CD4-positive, alpha-beta T cell treated with Interleukin-12 subunit alpha and Interleukin-12 subunit beta, for 1 hour (primary cell): ENCODE measurements at regions not wholly inside any gene's neighbourhood (a gene's known extent, or its start where the extent isn't known, plus 50 kb on each side); places are given as distances from the start of the nearest gene placed in this dataset.
A peak's percentile ranks its signal among the peaks of the same experiment; 100 is the strongest.
"Not testable (repeated sequence)": the region's sequence is repeated elsewhere in the genome, so short reads cannot be mapped to it uniquely, and the experiment has no call there.

Experiments
- DNase-seq: peaks from one replicate; pipeline ENCODE4 v3.0.0-alpha.2; 2020

DNA sequence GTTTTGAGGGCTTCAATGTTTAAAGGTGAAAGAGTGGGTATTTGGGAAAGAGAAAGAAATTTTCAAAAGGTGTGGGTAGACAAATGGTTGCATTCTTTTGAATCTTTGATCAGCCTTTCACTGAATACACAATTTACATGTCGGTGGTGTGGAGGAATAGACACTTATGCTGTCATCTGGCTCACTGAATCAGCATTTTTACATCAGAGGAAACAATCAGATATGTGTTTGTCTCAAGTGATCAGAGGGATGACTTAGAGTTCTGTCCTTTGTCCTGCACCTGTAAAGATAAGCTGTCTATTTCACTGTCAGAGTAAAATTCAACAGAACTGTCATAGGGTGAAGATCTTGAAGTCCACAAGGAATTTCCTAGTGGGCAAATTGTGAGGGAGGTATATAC lies 170.9 kb upstream of the USP25 start:
- DNase-seq = no peak

DNA sequence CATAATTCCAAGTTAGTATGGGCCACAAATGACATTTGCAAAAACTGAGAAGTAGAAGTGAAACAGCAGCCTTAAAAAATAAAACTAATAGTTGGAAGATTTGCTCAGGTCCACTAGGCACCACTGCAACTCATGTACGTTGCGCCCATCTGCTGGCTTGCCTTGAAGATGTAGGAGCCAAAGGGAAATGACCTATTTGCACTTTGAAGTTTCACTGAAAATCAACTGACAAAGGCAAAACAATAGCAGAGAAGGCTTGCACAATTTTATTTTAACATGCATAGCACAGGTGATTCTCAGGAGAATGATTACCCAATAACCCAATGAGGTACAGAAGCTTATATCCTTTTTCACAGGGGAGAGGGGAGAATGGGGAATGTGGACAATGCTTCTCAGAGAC lies 170.1 kb upstream of the USP25 start:
- DNase-seq = no peak

DNA sequence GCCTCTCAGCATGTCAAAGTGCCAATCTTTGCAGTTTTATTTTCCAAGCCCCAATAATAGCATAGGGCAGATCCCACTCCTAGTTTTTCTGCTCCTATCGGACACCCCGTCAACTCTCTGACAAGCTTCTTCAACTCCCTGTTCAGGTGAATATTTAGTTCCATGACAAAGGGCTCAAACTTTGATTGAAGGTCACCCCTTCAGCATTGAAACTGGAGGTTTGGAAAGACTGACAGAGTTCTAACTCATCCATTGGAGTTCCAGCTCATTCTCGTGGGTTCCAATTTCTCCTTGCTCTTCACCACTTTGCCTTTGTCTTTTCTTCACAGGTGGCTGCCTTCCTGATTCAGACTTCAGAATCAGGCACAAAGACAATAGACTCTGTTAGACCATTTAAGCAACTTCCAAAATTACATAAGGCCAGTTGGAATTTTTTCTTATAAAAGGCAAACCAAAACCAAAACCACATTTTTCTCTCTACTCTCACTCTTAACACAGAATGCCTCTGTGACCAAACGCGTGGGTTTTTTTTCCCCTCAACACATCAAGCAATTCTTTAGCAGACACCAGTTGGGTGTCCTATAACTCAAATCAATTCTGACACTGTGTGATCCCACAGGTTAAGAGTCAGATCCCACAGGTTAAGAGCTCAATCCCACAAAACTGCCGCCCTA lies 169.3 kb upstream of the USP25 start:
- DNase-seq = no peak

DNA sequence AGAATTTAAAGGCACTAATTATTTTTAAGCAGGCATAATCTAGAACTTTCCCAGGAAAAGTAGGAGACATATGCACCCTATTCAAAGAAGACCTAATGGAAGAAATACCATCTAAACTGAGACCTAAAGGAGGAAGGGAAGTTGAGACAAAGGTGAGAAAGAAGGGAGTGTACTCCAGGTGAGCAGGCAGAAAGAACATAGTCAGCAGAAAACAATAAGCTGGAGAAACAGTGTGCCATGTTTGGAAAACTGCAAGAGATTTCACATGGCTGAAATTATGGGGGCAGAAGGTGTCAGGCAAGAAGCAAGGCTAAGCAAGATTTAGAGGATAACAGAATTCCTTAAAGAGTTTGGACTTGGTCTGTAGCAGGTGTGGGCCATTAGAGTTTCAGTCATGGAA lies 167.0 kb upstream of the USP25 start:
- DNase-seq = no peak

DNA sequence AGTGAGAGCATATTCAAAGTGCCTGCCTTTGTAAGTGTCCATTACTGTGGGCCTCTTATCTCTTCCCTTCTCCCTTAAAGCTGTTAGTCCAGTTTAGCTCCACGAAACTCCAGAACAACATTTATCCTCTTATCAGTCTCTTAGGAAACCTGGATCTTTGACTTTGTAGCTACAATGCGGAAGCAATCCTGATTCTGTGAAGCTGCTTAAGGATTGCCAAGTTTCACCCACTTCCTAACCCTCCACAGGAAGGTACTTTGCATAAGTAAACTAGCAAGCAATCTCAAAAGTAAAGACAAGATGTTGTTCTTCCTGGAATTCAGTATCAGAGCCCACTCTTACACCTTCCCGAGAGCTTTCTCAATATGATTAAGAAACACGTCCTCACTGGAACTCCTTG lies 164.9 kb upstream of the USP25 start:
- no peak for DNase-seq

DNA sequence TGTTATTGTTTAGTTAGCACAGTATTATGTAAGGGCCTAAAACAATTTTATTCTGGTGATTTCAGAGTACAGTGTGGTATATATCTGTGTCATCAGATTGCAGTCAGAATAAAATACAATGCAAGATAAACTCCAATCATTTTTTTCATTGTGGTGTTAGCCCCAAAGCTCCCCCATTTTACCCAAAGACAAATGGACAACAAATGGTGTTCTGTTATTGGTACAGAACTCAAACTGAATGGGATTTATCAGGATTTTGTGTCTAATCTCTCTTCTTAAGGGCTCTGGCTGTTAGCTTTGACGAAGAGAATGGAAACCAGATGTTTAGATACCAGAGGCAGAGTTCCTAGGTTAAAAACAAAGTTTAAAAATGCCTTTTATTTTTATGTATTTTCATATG lies 163.1 kb upstream of the USP25 start:
- DNase-seq = no peak

DNA sequence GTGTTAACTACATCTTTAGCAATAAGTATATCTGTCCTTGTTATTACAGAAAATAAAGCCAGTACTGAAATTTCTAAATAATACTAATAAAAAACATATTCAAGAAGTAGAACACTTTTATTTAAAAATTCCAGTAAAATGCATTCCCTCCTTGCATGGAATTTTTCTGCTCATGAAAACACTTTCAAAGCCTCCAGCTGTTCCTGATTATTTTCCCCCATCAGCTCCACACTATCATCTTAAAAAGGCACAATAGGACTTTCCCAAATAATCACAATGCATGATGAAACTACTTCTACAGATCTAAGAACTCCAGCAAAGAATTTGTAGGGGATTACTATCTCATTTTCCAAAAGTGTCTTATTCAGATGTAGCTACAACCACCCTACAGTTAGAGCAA lies 162.6 kb upstream of the USP25 start:
- no peak for DNase-seq

DNA sequence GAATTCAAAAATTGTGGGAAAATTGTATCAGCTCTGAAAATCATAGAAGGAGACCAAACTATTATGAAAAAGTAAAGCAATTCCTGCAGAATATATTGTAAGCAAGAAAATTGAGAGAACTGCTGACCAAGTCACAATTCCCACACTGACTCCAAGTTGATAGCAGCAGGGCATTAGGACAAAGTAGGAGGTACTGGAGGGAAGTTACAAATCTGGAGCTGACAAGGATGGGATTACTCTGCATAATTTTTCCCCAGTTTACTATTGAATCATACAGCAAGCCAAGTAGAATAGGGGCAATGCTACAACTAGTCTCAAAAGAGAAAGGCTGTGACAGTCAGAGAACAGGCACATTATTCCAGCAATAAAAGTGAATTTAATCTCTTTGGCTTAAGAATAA lies 161.3 kb upstream of the USP25 start:
- DNase-seq = no peak

DNA sequence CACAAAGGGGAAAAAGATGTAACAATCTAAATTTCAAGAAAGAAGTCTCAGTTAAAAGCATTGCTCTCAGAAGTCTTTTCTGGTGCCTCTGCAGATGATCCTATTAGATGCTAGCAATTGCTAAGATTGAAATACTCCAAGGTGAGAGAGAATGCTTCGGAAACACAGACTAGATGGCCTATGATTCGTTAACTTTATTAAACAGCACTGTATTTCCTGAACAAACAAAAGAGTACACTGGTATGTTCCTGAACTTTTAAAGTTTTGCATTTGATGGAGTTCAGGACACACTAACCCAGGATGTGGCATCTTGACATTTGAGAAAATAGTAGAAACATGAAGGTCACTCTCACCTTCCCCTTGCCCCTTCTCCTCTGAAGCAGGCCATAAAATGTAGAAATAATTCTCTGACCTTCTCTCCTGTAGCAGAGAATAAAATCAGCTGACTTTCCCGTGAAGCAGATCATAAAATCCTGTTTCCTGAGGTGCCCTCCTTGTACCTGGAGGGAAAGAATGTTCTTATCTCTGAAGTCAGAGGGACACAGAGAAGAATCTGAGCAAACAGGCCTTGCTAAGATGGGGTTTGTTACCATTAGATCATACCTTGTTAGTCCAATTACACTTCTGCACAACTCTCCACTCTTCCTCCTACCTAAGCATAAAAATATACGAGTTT lies 142.9 kb upstream of the USP25 start:
- no peak for DNase-seq

DNA sequence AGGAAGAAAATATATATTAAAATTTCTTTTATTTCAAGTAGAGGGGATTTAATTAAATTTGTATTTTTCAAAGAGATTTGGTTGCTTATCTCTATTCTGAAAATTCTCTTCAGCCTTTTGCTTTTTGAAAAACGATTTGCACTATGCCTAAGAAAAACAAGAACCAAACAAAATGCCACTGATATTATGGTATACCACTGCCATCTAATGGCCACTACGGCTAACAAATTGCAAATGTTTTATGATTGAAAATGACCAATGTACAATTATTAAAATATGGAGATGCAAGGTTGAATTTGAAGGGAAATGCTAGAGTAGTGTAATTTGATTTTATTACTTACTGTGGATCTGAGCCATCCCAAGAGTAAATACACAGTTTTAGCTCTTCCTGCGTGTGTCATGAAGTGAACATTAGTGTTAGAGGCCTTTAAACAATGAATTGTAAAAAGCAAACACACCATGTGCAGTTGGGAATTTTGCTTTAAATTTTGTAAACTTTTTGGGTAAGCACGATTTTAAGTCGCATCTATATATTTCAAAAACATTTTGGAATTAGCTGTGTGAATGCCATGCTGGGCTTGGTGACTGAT lies 137.4 kb upstream of the USP25 start:
- peak; percentile 42 for DNase-seq

DNA sequence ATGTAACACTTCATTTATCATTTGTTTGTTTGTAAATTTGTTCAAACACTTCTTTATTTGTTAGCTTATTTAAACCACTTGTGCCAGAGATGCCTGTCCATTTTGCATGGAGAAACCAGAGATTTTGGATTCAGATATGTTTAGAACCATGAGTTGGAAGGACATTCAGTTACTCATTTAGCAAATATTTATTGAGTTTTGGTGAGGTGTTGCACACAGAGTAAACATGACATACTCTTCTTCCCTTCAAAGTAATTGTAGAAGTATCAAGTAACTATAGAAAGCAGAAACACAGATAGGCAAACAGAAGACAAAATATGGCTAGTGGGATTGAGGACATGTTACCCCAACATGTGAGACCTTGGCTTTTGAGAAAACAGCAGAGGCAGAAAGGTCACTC lies 136.8 kb upstream of the USP25 start:
- DNase-seq = no peak

DNA sequence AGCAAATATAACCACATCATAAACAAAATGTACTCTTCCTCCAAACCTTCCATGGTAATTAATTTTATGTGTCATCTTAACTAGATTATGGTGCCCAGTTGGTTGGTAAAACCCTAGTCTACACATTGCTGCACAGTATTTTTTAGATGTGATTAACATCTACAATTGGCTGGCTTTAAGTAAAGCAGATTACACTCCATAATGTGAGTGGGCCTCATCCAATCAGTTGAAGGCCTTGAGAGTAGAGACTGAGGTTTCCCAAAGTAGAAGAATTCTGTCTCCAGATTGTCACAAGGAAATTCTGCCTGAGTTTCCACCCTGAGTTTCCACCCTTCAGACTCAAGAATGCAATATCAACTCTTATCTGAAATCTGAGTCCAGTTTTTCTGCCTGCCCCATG lies 128.4 kb upstream of the USP25 start:
- no peak for DNase-seq

DNA sequence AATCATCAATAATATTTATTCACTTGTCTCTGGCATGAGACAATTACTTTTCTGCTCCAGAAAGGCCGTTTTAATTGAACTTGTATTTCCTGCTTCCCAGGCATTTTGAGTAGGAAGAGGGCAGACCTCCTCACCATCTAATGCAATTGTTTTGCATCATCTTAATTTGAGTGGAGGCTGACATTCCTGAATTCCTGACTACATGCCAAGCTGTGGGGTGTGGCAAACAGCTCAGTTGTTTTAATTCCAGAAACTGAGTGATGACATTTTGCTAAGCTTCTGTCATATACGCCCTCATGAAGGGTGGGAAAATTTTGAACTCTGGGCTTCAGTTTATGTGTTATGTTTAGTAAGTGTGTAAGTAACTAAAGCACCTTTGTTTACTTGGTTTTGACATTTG lies 125.4 kb upstream of the USP25 start:
- DNase-seq = no peak

DNA sequence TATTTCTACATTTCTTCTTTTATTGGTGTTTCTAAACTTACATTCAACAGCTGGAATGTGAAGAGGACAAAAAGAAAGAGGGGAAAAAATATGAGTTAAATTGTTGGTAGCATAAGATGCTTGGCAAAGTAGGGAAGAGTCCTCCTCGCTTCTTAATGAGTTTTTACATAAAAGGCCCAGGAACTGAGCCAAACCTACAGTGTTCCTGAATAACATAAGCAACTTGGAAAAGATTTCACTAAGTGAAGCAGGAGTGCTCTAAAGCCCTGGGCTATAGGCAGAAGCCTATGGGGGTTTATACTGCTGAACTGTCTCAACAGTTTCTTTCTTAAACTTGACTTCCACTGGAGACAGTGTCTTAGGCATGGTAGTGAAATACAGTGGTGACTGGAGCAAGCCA lies 115.0 kb upstream of the USP25 start:
- no peak for DNase-seq

DNA sequence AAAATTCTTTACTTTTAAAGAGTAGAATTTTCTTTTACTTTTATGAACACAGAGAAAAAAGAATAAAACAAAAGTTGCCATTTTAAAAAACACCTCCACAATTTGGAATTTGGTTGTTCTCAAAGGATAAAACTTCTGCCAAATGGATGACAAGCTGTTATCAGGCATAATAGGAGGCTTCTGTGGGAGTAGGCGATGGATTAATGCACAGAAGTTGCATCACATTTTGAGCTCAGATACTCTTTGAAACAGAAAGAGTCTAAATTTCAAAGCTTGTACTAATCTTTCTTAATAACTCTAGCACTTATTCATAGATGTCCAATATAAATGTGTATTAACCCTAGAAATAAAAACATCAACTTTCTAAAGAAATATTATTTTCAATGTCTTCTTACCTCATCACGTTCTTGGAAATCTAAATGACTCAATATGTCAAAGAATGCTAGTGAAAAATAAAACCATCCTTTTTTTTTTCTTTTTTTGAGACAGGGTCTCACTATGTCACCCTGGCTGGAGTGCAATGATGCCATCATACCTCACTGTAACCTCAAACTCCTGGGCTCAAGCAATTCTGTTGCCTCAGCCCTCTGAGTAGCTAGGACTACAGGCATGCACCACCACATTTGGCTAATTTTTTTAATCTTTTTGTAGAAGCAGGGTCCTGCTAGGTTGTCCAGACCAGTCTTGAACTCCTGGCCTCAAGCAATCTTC lies 112.8 kb upstream of the USP25 start:
- no peak for DNase-seq

DNA sequence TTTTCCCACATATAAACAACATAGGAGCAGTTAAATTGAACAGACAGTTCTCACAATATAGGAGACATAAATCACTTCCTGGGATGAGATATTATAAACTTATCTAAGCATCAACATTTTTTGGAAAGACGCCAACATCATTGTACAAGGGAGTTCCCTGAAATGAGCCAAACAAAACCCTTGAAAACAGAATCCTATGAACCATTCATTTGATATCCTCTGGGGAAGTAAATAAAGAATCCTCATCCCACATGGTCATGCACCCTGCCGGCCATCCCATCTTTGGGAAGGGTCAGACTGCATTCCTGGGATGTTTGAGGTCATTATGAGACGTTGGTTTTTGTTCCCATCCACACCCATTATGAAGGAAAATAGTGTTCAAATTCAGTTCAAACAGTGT lies 111.8 kb upstream of the USP25 start:
- no peak for DNase-seq

DNA sequence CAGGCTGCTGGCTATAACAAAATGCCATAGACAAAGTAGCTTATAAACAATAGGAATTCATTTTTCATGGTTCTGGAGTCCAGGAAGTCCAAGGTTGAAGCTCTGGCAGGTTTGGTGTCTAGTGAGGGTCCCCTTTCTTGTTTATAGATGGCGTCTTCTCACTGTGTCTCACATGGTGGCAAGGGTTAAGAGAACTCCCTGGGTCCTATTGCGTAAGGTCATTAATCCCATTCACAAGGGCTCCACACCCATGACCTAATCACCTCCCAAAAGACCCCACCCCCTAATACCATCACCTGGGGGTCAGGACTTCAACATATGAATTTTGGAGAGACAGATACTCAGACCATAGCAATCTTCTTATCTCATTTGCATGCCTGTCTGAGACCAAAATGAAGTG lies 108.9 kb upstream of the USP25 start:
- no peak for DNase-seq

DNA sequence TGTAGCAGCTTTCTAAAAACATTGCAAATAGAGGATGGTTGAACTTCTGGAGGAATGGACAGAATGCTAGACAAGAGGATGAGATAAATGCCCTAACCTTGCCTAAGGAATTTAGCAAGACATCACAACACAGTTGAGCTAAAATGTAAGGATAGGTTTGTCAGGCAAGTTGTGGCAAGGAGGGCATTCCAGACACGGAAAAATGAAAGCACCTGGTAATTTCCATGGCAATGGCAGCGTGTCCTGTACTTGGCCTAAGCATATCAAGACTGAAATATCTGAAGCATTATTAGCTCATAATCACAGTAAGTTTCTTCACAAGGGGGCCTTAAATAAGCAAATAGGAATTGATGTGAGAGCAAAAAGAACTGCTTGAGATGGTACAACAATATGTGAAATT lies 105.1 kb upstream of the USP25 start:
- DNase-seq = no peak

DNA sequence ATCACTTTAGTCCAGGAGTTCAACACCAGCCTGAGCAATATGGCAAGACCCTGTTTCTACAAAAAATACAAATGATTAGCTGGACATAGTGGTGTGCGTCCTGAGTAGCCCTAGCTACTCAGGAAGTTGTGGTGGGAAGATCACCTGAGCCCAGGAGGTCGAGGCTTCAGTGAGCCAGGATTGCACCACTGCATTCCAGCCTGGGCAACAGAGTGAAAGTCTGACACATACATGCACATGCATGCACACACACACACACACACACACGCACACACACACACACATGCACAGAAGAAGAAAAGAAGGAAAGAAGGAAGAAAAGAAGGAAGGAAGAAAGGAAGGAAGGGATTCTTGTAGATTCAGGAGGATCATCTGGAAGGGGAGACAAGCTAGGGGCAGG lies 104.4 kb upstream of the USP25 start:
- DNase-seq = no peak

DNA sequence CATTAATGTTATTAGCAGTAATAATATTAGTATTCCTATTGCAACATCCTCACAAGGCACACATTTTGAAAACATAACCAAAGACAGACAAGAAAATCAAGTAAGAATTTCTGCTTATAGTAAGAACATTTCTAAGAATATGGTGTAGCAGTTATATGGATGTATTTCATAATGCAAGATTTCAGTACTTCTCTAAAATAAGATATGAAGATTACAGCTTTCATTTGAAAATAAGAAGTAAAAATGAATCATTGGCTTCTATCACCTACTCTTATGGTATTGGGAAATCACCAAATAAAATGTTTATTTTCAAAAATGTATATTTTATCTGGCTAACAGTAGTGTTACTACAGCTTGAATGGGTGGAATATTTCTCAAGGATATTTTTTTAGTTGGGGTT lies 103.8 kb upstream of the USP25 start:
- DNase-seq = no peak

DNA sequence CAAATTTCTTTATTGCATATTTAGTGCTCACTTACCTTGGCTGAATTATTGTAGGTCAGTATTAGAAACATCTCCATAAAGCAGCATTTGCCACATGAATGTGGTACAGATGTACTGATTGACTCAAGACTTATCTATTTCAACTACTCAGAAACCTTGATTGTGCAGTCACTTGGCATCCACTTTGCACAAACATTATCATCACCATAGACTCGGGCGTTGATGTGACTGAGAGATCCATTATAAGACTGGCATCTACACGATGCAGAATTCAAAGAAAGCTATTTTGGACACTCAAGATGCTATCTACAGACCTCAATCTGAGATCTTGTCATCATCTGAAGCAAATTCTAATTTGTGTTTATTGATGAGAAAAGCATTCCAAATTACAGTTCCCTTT lies 102.8 kb upstream of the USP25 start:
- no peak for DNase-seq

DNA sequence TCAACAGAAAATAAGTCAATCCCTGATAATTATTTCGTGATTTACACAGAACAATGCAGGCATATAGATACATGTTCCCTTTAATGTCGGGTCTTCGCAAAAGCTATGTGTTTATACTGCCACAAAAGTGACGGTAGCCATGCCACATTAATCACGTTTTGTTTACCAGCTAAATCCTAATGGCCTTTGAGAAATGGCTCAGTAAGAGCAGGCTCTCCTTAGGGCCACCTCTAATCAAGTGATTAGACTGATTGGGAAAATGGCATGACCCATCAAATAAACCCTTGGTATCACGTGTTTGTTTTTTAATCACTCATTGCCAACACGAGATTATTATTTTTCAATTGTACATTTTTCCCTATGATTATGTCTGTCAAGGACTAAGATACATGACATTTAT lies 102.0 kb upstream of the USP25 start:
- DNase-seq = no peak

DNA sequence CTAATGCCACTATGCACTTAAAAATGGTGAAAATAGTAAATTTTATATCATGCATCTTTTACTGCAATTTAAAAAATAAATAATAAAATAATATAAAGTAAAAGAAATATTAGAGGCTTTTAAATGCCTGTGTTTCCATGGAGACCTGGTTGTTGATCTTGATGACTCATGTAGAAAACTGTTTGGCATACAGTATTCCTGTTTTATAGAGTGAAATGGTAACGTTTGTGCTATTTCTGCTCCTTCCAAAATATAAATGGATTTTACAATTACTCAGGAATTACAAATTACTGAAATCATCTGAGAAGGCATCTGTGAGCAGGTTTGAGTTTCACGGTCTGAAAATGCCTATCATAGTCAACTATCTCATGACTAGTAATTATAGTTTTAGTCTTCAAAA lies 98.4 kb upstream of the USP25 start:
- DNase-seq = no peak

DNA sequence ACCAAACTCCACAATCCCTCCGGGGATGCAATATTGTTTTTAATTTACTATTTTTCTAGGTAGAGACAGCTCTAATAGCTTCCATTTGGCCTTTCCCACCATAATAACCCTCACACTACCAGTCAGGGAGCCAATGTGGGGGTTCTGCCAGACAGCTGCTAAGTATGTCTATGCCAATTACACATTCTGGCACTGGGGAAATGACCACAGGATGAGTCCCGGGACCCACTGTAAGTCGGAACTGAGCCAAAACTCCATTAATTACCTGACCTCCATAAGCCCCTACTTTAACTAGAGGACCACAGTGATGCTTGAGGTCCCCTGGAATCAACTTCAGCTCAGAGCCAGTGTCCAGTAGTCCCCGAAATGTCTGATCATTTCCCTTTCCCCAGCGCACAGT lies 95.2 kb upstream of the USP25 start:
- not testable (repeated sequence) for DNase-seq
